ENCODE measurements at regions not wholly inside any gene's neighbourhood (a gene's known extent, or its start where the extent isn't known, plus 50 kb on each side); places are given as distances from the start of the nearest gene placed in this dataset.

GRCh38 chr20:7029019-7029418, 261.5 kb downstream of the BMP2 start:
- TF ChIP-seq EZH2 (IDR thresholded peaks at IDR 0.05; ENCODE audit: borderline replicate concordance, insufficient read depth, low read depth, low read length, poor library complexity, severe bottlenecking) (no peak), CTCF (IDR thresholded peaks at IDR 0.05) (no peak)

Measured in B cell (primary cell).